Endothelial cell of umbilical vein (primary cell): ENCODE measurements at regions not wholly inside any gene's neighbourhood (a gene's known extent, or its start where the extent isn't known, plus 50 kb on each side); places are given as distances from the start of the nearest gene placed in this dataset.

Experiments used
- BruUV-seq: library from RNA; stranded (reverse); fragments of 400-500 nt; replicated peaks from 2 replicates; lab custom pipeline; 2021; lab: Mats Ljungman, UMichigan
- CTCF ChIA-PET: fragments of 300-600, 350-600 bp; sonication (Branson Sonifier 250); formaldehyde crosslinking; loops from one replicate; lab custom pipeline; 2021; ENCODE audit warnings: antibody characterized with exemption, inconsistent platforms; lab: Charles Lee
- POLR2A ChIA-PET: fragments of 300-600, 350-600 bp; sonication (Branson Sonifier 250); formaldehyde crosslinking; loops from one replicate; lab custom pipeline; 2021; ENCODE audit warnings: antibody characterized with exemption, inconsistent platforms; lab: Charles Lee
- DNase-seq: peaks from one replicate; pipeline ENCODE4 v3.0.0-alpha.2; 2011; ENCODE audit warnings: low read depth, low spot score
- FAIRE-seq: peaks from 2 replicates; lab custom pipeline; 2011; peaks lifted over from hg19 to GRCh38; lab: Jason Lieb, UNC
- H2AFZ ChIP-seq: 2 replicates; pipeline ENCODE4 v1.6.0; 2012; ENCODE audit warnings: low read depth, low read length, control low read depth, inconsistent platforms
- H3K27ac ChIP-seq: 2 replicates; pipeline ENCODE4 v1.5.1; 2011; ENCODE audit warnings: low read depth, mild to moderate bottlenecking, control low read depth, low read length, moderate library complexity; ENCODE audit not compliant: insufficient read depth
- H3K27me3 ChIP-seq, 2 experiments: 2 replicates each; pipeline versions ENCODE4 v1.6.0 to v1.6.1; 2011; ENCODE audit warnings: low read length in 2 of 2, mixed read lengths in 1 of 2; ENCODE audit not compliant: control insufficient read depth in 2 of 2, insufficient read depth in 2 of 2
- H3K36me3 ChIP-seq, 2 experiments: 2 replicates in 1 of 2; 3 replicates in 1 of 2; pipeline ENCODE4 v1.5.1; 2011; ENCODE audit warnings: low read length in 2 of 2, mild to moderate bottlenecking in 1 of 2, moderate library complexity in 1 of 2; ENCODE audit not compliant: control insufficient read depth in 2 of 2, insufficient read depth in 2 of 2; ENCODE audit errors: extremely low read depth in 1 of 2
- H3K4me1 ChIP-seq: 3 replicates; pipeline ENCODE4 v1.5.1; 2011; ENCODE audit warnings: mild to moderate bottlenecking, low read length; ENCODE audit not compliant: control insufficient read depth, insufficient read depth; ENCODE audit errors: extremely low read depth
- H3K4me2 ChIP-seq: 2 replicates; pipeline ENCODE4 v1.6.1; 2011; ENCODE audit warnings: low read length, control low read depth, mixed read lengths; ENCODE audit not compliant: insufficient read depth
- H3K4me3 ChIP-seq, 3 experiments: fragments of 200-600 bp in 1 of 3; sonication (generic), shearing (Covaris generic) in 1 of 3; replicated peaks in 1 of 3; 2 replicates each; pipeline ENCODE4 v1.5.1; 2011 to 2016; ENCODE audit warnings: control low read depth in 3 of 3, low read length in 3 of 3, mild to moderate bottlenecking in 2 of 3, inconsistent platforms in 1 of 3, low read depth in 1 of 3, moderate library complexity in 1 of 3; ENCODE audit not compliant: insufficient read depth in 1 of 3
- H3K79me2 ChIP-seq: 2 replicates; pipeline ENCODE4 v1.6.0; 2012; ENCODE audit warnings: low read length, inconsistent platforms; ENCODE audit not compliant: control insufficient read depth, insufficient read depth
- H3K9ac ChIP-seq: replicated peaks from 2 replicates; pipeline ENCODE3; 2011; ENCODE audit warnings: low read length, control low read depth; ENCODE audit not compliant: insufficient read depth; ENCODE audit errors: extremely low read depth
- H3K9me1 ChIP-seq: replicated peaks from 3 replicates; pipeline ENCODE4 v1.6.0; 2011; ENCODE audit warnings: mild to moderate bottlenecking, low read length; ENCODE audit not compliant: control insufficient read depth, insufficient read depth; ENCODE audit errors: extremely low read depth
- H3K9me3 ChIP-seq: replicated peaks from 2 replicates; pipeline ENCODE4 v1.5.1; 2012; ENCODE audit warnings: low read length, inconsistent platforms; ENCODE audit not compliant: control insufficient read depth, insufficient read depth
- H4K20me1 ChIP-seq: replicated peaks from 2 replicates; pipeline ENCODE3; 2011; ENCODE audit warnings: mild to moderate bottlenecking, low read length; ENCODE audit not compliant: control insufficient read depth, insufficient read depth; ENCODE audit errors: extremely low read depth
- CTCF ChIP-seq, 2 donors: IDR thresholded peaks; 1 replicate in 1 of 2; 2 replicates in 1 of 2; pipeline ENCODE4 v1.5.1; 2011; ENCODE audit warnings: low read length in 2 of 2, mild to moderate bottlenecking in 2 of 2, moderate library complexity in 2 of 2, control low read depth in 1 of 2, inconsistent platforms in 1 of 2, low read depth in 1 of 2; ENCODE audit not compliant: insufficient read depth in 1 of 2; ENCODE audit errors: extremely low read depth in 1 of 2
- EZH2 ChIP-seq: IDR thresholded peaks from 2 replicates; pipeline ENCODE4 v1.6.1; 2012; ENCODE audit warnings: borderline replicate concordance, low read depth, mild to moderate bottlenecking, moderate library complexity, low read length, inconsistent platforms; ENCODE audit not compliant: severe bottlenecking
- FOS ChIP-seq: IDR thresholded peaks from 2 replicates; pipeline ENCODE4 v1.6.1; 2011; ENCODE audit warnings: mild to moderate bottlenecking, low read length, moderate library complexity, borderline replicate concordance; ENCODE audit not compliant: insufficient read depth
- GATA2 ChIP-seq: IDR thresholded peaks from 2 replicates; pipeline ENCODE4 v1.7.0; 2011; ENCODE audit warnings: low read depth, mild to moderate bottlenecking, moderate library complexity, mixed read lengths, low read length; ENCODE audit not compliant: insufficient read length, insufficient read depth
- JUN ChIP-seq: IDR thresholded peaks from 2 replicates; pipeline ENCODE4 v1.6.1; 2011; ENCODE audit warnings: borderline replicate concordance, low read depth; ENCODE audit not compliant: insufficient read length, insufficient read depth
- MAX ChIP-seq: IDR thresholded peaks from 2 replicates; pipeline ENCODE4 v1.6.1; 2011; ENCODE audit not compliant: insufficient read depth, insufficient read length
- MYC ChIP-seq: IDR thresholded peaks from one replicate; pipeline ENCODE4 v1.6.1; 2011; ENCODE audit warnings: mild to moderate bottlenecking, low read depth, low read length
- POLR2A ChIP-seq: IDR thresholded peaks from 2 replicates; pipeline ENCODE4 v1.6.1; 2012; ENCODE audit warnings: low read depth, mild to moderate bottlenecking, control low read depth, low read length
- POLR2AphosphoS5 ChIP-seq: IDR thresholded peaks from 2 replicates; pipeline ENCODE4 v1.6.1; 2012; ENCODE audit warnings: low read depth, mild to moderate bottlenecking, control low read depth, low read length, moderate library complexity; ENCODE audit not compliant: insufficient read depth
- dilution Hi-C: fragments of 300-500 bp; cut with MboI; formaldehyde crosslinking; loops from one replicate; pipeline ENCODE4 v1.15.0; 2019; ENCODE audit warnings: low sequenced_read_pairs; ENCODE audit not compliant: extremely low pct_ligation_motif_present
- intact Hi-C: fragments of 100-400 bp; cut with micrococcal nuclease; formaldehyde crosslinking; loops from one replicate; pipeline ENCODE4 v1.10.0; 2022

GRCh38 chr2:121881950-121882349 lies 126.5 kb downstream of the TSN start:
- no peak for DNase-seq
- no peaks in the 10 kb centered on the region for H3K79me2 ChIP-seq
- no peak overlapping the region for H3K9ac ChIP-seq
- H3K4me2 ChIP-seq: no peak overlapping the region
- CTCF ChIA-PET: no interaction called here
- H4K20me1 ChIP-seq: no peaks in the 10 kb centered on the region
- no TSS peak for BruUV-seq
- TF ChIP-seq POLR2AphosphoS5 (no peak), GATA2 (no peak), EZH2 (no peak), CTCF (IDR thresholded peaks at IDR 0.05; ENCODE audit: extremely low read depth in 1 of 2, insufficient read depth in 1 of 2, low read depth in 1 of 2, low read length in 2 of 2) (no peak), MYC (no peak), JUN (no peak), FOS (no peak), MAX (no peak), POLR2A (no peak)
- no peaks in the 10 kb centered on the region for H3K9me1 ChIP-seq
- POLR2A ChIA-PET: no interaction called here
- H3K4me3 ChIP-seq: no peak overlapping the region
- H3K4me1 ChIP-seq: no peaks in the 10 kb centered on the region
- intact Hi-C loops: no loop called here
- no peak overlapping the region for H2AFZ ChIP-seq
- no peaks in the 10 kb centered on the region for H3K27me3 ChIP-seq
- no peak for FAIRE-seq
- dilution Hi-C loops: no loop called here
- no peaks in the 10 kb centered on the region for H3K9me3 ChIP-seq
- H3K27ac ChIP-seq: no peak overlapping the region
- H3K36me3 ChIP-seq: no peaks in the 10 kb centered on the region
